Endothelial cell of hepatic sinusoid (primary cell): ENCODE measurements at regions not wholly inside any gene's neighbourhood (a gene's known extent, or its start where the extent isn't known, plus 50 kb on each side); places are given as distances from the start of the nearest gene placed in this dataset.
"Not testable (repeated sequence)": the region's sequence is repeated elsewhere in the genome, so short reads cannot be mapped to it uniquely, and the experiment has no call there.

Experiments
- in situ Hi-C: cut with HindIII; loops from 2 replicates; pipeline ENCODE4 v1.10.0; 2017; ENCODE audit warnings: low sequenced_read_pairs

- in situ Hi-C loops: no loop called here
Observed at GRCh38 chr18:75697493-75697892, 270.0 kb upstream of the SMIM21 start.

GRCh38 chr18:75696391-75696790 is 268.9 kb upstream of the SMIM21 start:
- in situ Hi-C loops: no loop called here

- in situ Hi-C loops: no loop called here
Observed at GRCh38 chr18:75694292-75694691, 266.8 kb upstream of the SMIM21 start.

GRCh38 chr18:75691483-75691882 is 264.0 kb upstream of the SMIM21 start:
- in situ Hi-C loops: no loop called here

- in situ Hi-C loops: not testable (repeated sequence)
Observed at GRCh38 chr18:75690283-75690682, 262.8 kb upstream of the SMIM21 start.

- in situ Hi-C loops: no loop called here
Observed at GRCh38 chr18:75687626-75688025, 260.1 kb upstream of the SMIM21 start.

GRCh38 chr18:75683426-75683825 is 255.9 kb upstream of the SMIM21 start:
- in situ Hi-C loops: loop anchor here (5.0 kb wide), 1 partner anchor 39 kb away; no protein-coding TSS in a partner anchor

- in situ Hi-C loops: loop anchor here (5.0 kb wide), 1 partner anchor 41 kb away; no protein-coding TSS in a partner anchor
Observed at GRCh38 chr18:75681538-75682115, 254.1 kb upstream of the SMIM21 start.

GRCh38 chr18:75679331-75679730 is 251.8 kb upstream of the SMIM21 start:
- in situ Hi-C loops: no loop called here

- in situ Hi-C loops: no loop called here
Observed at GRCh38 chr18:75678627-75679026, 251.1 kb upstream of the SMIM21 start.

GRCh38 chr18:75677696-75678455 is 250.4 kb upstream of the SMIM21 start:
- in situ Hi-C loops: no loop called here

GRCh38 chr18:75660932-75661331 is 233.4 kb upstream of the SMIM21 start:
- in situ Hi-C loops: no loop called here

GRCh38 chr18:75659535-75660023 is 232.1 kb upstream of the SMIM21 start:
- in situ Hi-C loops: no loop called here

GRCh38 chr18:75658330-75658729 is 230.8 kb upstream of the SMIM21 start:
- in situ Hi-C loops: no loop called here

GRCh38 chr18:75656563-75657247 is 229.2 kb upstream of the SMIM21 start:
- in situ Hi-C loops: no loop called here

GRCh38 chr18:75656035-75656434 is 228.5 kb upstream of the SMIM21 start:
- in situ Hi-C loops: no loop called here

- in situ Hi-C loops: no loop called here
Observed at GRCh38 chr18:75654851-75655751, 227.6 kb upstream of the SMIM21 start.

GRCh38 chr18:75654386-75654785 is 226.9 kb upstream of the SMIM21 start:
- in situ Hi-C loops: no loop called here

- in situ Hi-C loops: no loop called here
Observed at GRCh38 chr18:75652528-75652927, 225.0 kb upstream of the SMIM21 start.

- in situ Hi-C loops: no loop called here
Observed at GRCh38 chr18:75644871-75645270, 217.4 kb upstream of the SMIM21 start.

GRCh38 chr18:75643083-75643482 is 215.6 kb upstream of the SMIM21 start:
- in situ Hi-C loops: no loop called here
